Breast epithelium (tissue), 4 donors: ENCODE measurements at regions not wholly inside any gene's neighbourhood (a gene's known extent, or its start where the extent isn't known, plus 50 kb on each side); places are given as distances from the start of the nearest gene placed in this dataset.

Experiments used
- DNase-seq, 2 donors: peaks; one replicate each; pipeline ENCODE4 v3.0.0-alpha.2; 2019; ENCODE audit warnings: low spot score in 2 of 2
- H3K27ac ChIP-seq, 2 donors: fragments of 200-600 bp; sonication (generic) in 1 of 2; one replicate each; pipeline ENCODE4 v1.5.1; 2016 to 2019; ENCODE audit warnings: mild to moderate bottlenecking in 1 of 2
- H3K27me3 ChIP-seq, 2 donors: fragments of 200-600 bp; sonication (generic) in 1 of 2; one replicate each; pipeline versions ENCODE4 v1.5.1 to v1.6.0; 2017 to 2019; ENCODE audit warnings: control low read depth in 1 of 2, mild to moderate bottlenecking in 1 of 2
- H3K36me3 ChIP-seq: fragments of 200-600 bp; one replicate; pipeline ENCODE4 v1.5.1; 2019
- H3K4me1 ChIP-seq, 2 donors: fragments of 200-600 bp; sonication (generic); one replicate each; pipeline ENCODE4 v1.5.1; 2016 to 2019; ENCODE audit warnings: control low read depth in 1 of 2
- H3K4me3 ChIP-seq, 3 donors: fragments of 200-600 bp; sonication (generic); 1 replicate in 2 of 3; 2 replicates in 1 of 3; pipeline ENCODE4 v1.5.1; 2016 to 2019; ENCODE audit warnings: mild to moderate bottlenecking in 3 of 3, moderate library complexity in 2 of 3
- H3K9me3 ChIP-seq, 2 donors: fragments of 200-600 bp; sonication (generic) in 1 of 2; one replicate each; pipeline ENCODE4 v1.5.1; 2016 to 2019; ENCODE audit warnings: control low read depth in 1 of 2
- CTCF ChIP-seq, 3 donors: fragments of 450-650 bp; IDR thresholded peaks; one replicate each; pipeline ENCODE4 v1.5.1; 2016 to 2017; ENCODE audit warnings: antibody characterized with exemption in 3 of 3, mild to moderate bottlenecking in 3 of 3, moderate library complexity in 3 of 3
- POLR2A ChIP-seq: fragments of 450-650 bp; IDR thresholded peaks from one replicate; pipeline ENCODE4 v1.6.1; 2016; ENCODE audit warnings: antibody characterized with exemption, mild to moderate bottlenecking, moderate library complexity
- POLR2AphosphoS5 ChIP-seq, 3 donors: sonication (generic); formaldehyde crosslinking; IDR thresholded peaks; one replicate each; pipeline ENCODE4 v1.6.1; 2017; ENCODE audit warnings: antibody characterized with exemption in 3 of 3
- intact Hi-C: fragments of 100-400 bp; cut with DNase I; formaldehyde crosslinking; loops from one replicate; pipeline ENCODE4 v1.15.1; 2023; ENCODE audit warnings: low total_unique reads

- Histone ChIP-seq H3K36me3 (no peaks in the 10 kb centered on the region), H3K9me3 (no peaks in the 10 kb centered on the region), H3K4me3 (no peak overlapping the region), H3K27me3 (no peaks in the 10 kb centered on the region), H3K27ac (no peak overlapping the region), H3K4me1 (no peaks in the 10 kb centered on the region)
- TF ChIP-seq POLR2A (no peak), POLR2AphosphoS5 (IDR thresholded peaks at IDR 0.05) (no peak), CTCF (IDR thresholded peaks at IDR 0.05) (no peak)
- intact Hi-C loops = no loop called here
- no peak for DNase-seq
These were observed 762.6 kb upstream of the SEMA6A start for GRCh38 chr5:117337064-117337749.

GRCh38 chr5:117336208-117336607 is 761.6 kb upstream of the SEMA6A start:
- intact Hi-C loops = no loop called here
- no peak for DNase-seq
- H3K27ac ChIP-seq = no peak overlapping the region
- no peaks in the 10 kb centered on the region for H3K27me3 ChIP-seq
- H3K9me3 ChIP-seq = no peaks in the 10 kb centered on the region
- H3K36me3 ChIP-seq = no peaks in the 10 kb centered on the region
- H3K4me3 ChIP-seq = no peak overlapping the region
- no peak for TF ChIP-seq POLR2A
- no peak for TF ChIP-seq CTCF (IDR thresholded peaks at IDR 0.05)
- TF ChIP-seq POLR2AphosphoS5 (IDR thresholded peaks at IDR 0.05) = no peak
- no peaks in the 10 kb centered on the region for H3K4me1 ChIP-seq

GRCh38 chr5:117333011-117333410 is 758.4 kb upstream of the SEMA6A start:
- Histone ChIP-seq H3K36me3 (no peaks in the 10 kb centered on the region), H3K27me3 (no peaks in the 10 kb centered on the region), H3K4me3 (no peak overlapping the region), H3K4me1 (no peaks in the 10 kb centered on the region), H3K27ac (no peak overlapping the region), H3K9me3 (no peaks in the 10 kb centered on the region)
- DNase-seq = no peak
- no peak for TF ChIP-seq POLR2A
- TF ChIP-seq CTCF (IDR thresholded peaks at IDR 0.05) = no peak
- TF ChIP-seq POLR2AphosphoS5 (IDR thresholded peaks at IDR 0.05) = no peak
- intact Hi-C loops = no loop called here

GRCh38 chr5:117332341-117332740 is 757.7 kb upstream of the SEMA6A start:
- Histone ChIP-seq H3K9me3 (no peaks in the 10 kb centered on the region), H3K4me1 (no peaks in the 10 kb centered on the region), H3K27me3 (no peaks in the 10 kb centered on the region), H3K36me3 (no peaks in the 10 kb centered on the region), H3K4me3 (no peak overlapping the region), H3K27ac (no peak overlapping the region)
- DNase-seq = no peak
- TF ChIP-seq CTCF (IDR thresholded peaks at IDR 0.05) = no peak
- intact Hi-C loops = no loop called here

GRCh38 chr5:117327511-117327910 is 752.9 kb upstream of the SEMA6A start:
- Histone ChIP-seq H3K27ac (no peak overlapping the region), H3K4me1 (no peaks in the 10 kb centered on the region), H3K36me3 (no peaks in the 10 kb centered on the region), H3K4me3 (no peak overlapping the region), H3K9me3 (peaks cover 0 to 4% of the 10 kb centered on the region in 2 donors), H3K27me3 (no peaks in the 10 kb centered on the region)
- DNase-seq = no peak
- no peak for TF ChIP-seq POLR2AphosphoS5 (IDR thresholded peaks at IDR 0.05)
- intact Hi-C loops = no loop called here

GRCh38 chr5:117326997-117327396 is 752.4 kb upstream of the SEMA6A start:
- Histone ChIP-seq H3K4me1 (no peaks in the 10 kb centered on the region), H3K9me3 (peaks cover 0 to 4% of the 10 kb centered on the region in 2 donors), H3K36me3 (no peaks in the 10 kb centered on the region), H3K27me3 (no peaks in the 10 kb centered on the region), H3K4me3 (no peak overlapping the region), H3K27ac (no peak overlapping the region)
- intact Hi-C loops = no loop called here
- no peak for DNase-seq
- TF ChIP-seq CTCF (IDR thresholded peaks at IDR 0.05) (no peak), POLR2AphosphoS5 (IDR thresholded peaks at IDR 0.05) (no peak), POLR2A (no peak)
